Chondrocyte (in vitro differentiated cells): ENCODE measurements at regions not wholly inside any gene's neighbourhood (a gene's known extent, or its start where the extent isn't known, plus 50 kb on each side); places are given as distances from the start of the nearest gene placed in this dataset.

Experiments used
- DNase-seq: peaks from one replicate; pipeline ENCODE4 v3.0.0; 2021; ENCODE audit warnings: mixed read lengths, low spot score
- H3K27ac Mint-ChIP-seq: one replicate; pipeline ENCODE4 v1.8.0; 2021; ENCODE audit warnings: mild to moderate bottlenecking, moderate library complexity, mixed read lengths; ENCODE audit not compliant: unreplicated experiment
- H3K27me3 Mint-ChIP-seq: 2 replicates; pipeline ENCODE4 v1.8.0; 2021; ENCODE audit warnings: low read depth, mixed read lengths
- H3K36me3 Mint-ChIP-seq: 2 replicates; pipeline ENCODE4 v1.8.0; 2021; ENCODE audit warnings: low read depth, mixed read lengths
- H3K4me1 Mint-ChIP-seq: 2 replicates; pipeline ENCODE4 v1.8.0; 2021; ENCODE audit warnings: low read depth, mild to moderate bottlenecking, mixed read lengths
- H3K4me3 Mint-ChIP-seq: one replicate; pipeline ENCODE4 v1.8.0; 2021; ENCODE audit warnings: mild to moderate bottlenecking, moderate library complexity, mixed read lengths; ENCODE audit not compliant: unreplicated experiment
- H3K9me3 Mint-ChIP-seq: 2 replicates; pipeline ENCODE4 v1.8.0; 2021; ENCODE audit warnings: low read depth, mixed read lengths
- TF ChIP-seq, protein P1 (sequence below): fragments of 200-600 bp; sonication (generic); IDR thresholded peaks from 2 replicates; pipeline ENCODE4 v1.5.0; 2021; ENCODE audit warnings: antibody characterized with exemption, mild to moderate bottlenecking, moderate library complexity

DNA sequence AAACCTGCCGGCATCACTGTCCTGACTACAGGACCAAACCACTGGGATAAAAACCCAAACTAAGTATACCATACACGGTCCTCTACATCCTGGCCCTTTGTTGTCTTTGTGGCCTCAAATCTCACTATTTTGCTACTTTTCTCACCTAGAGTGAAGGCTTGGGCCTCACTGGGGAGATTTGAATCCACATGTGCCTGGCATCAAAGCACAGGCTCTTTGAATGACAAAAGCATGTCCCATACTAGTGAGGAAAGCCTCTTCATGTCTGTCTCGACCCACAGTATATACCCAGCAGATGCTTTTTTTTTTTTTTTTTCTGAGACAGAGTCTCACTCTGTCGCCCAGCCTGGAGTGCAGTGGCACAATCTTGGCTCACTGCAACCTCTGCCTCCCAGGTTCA is 72.5 kb upstream of the DRD2 start:
- no peaks in the 10 kb centered on the region for H3K36me3 Mint-ChIP-seq
- no peak for DNase-seq
- no peak overlapping the region for H3K27ac Mint-ChIP-seq
- no peaks in the 10 kb centered on the region for H3K27me3 Mint-ChIP-seq
- H3K4me1 Mint-ChIP-seq, result peaks cover 31% of the 10 kb centered on the region
- no peak overlapping the region for H3K4me3 Mint-ChIP-seq
- H3K9me3 Mint-ChIP-seq, result no peaks in the 10 kb centered on the region
- TF ChIP-seq, protein P1, sequence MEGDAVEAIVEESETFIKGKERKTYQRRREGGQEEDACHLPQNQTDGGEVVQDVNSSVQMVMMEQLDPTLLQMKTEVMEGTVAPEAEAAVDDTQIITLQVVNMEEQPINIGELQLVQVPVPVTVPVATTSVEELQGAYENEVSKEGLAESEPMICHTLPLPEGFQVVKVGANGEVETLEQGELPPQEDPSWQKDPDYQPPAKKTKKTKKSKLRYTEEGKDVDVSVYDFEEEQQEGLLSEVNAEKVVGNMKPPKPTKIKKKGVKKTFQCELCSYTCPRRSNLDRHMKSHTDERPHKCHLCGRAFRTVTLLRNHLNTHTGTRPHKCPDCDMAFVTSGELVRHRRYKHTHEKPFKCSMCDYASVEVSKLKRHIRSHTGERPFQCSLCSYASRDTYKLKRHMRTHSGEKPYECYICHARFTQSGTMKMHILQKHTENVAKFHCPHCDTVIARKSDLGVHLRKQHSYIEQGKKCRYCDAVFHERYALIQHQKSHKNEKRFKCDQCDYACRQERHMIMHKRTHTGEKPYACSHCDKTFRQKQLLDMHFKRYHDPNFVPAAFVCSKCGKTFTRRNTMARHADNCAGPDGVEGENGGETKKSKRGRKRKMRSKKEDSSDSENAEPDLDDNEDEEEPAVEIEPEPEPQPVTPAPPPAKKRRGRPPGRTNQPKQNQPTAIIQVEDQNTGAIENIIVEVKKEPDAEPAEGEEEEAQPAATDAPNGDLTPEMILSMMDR, result no peak

DNA sequence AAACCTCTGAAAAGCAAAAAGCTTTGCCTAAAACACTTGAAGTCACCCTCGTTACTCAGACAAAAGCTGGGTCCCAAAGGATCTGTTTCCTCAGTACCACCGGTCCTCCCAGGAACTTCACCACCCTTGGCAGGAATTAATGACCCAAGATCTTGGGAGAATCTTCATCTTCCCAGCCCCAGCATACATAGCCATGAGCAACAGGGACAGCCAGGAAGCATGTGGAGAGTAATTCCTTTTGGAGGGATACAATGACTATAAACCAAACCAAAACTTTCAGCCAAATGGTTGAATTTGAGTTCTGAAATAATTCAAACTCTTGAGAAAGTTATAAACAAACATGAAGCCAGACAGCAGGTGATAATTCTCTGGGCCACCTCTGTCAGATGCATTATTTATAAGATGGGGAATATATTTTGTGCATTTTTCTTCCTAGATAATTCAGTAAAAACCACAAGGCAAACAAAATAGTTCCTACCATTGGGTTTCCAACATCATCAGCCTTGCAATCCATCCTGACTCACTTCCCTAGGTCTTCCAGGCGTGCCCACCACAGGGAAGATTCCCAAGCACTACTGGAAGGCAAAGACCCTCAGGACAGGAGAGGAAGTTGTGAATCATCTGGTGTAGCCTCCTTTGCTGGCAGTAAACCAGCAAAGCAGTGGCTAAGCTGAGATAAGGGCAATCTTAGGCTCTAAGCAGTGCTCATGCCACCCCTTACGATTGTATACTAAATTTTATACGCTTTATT is 71.7 kb upstream of the DRD2 start:
- Mint-ChIP-seq H3K27me3 (peaks cover 3% of the 10 kb centered on the region), H3K27ac (no peak overlapping the region), H3K4me1 (peaks cover 25% of the 10 kb centered on the region), H3K9me3 (no peaks in the 10 kb centered on the region), H3K36me3 (no peaks in the 10 kb centered on the region), H3K4me3 (no peak overlapping the region)
- no peak for DNase-seq
- TF ChIP-seq, protein P1, result no peak

DNA sequence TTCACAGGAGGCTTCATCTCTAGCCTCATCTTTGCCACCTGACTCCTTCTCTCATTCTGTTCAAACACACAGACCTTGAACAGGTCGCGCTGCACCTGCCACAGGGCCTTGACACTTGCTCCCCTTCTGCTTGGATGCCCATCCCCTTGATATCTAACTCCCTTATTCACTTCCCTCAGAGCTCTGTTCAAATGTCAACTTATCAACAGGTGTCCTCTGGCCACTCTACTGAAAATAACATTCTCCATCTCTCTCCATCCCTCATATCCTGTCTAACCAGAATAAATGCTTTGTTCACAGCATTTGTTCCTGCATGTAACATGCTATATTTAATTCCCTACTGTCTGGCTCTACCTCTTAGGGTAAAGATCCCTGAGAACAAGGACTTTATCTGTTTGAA is 67.2 kb upstream of the DRD2 start:
- Mint-ChIP-seq H3K27me3 (peaks cover 17% of the 10 kb centered on the region), H3K4me3 (no peak overlapping the region), H3K27ac (no peak overlapping the region), H3K9me3 (no peaks in the 10 kb centered on the region), H3K36me3 (no peaks in the 10 kb centered on the region), H3K4me1 (peaks cover 4% of the 10 kb centered on the region)
- no peak for DNase-seq
- TF ChIP-seq, protein P1, result no peak

DNA sequence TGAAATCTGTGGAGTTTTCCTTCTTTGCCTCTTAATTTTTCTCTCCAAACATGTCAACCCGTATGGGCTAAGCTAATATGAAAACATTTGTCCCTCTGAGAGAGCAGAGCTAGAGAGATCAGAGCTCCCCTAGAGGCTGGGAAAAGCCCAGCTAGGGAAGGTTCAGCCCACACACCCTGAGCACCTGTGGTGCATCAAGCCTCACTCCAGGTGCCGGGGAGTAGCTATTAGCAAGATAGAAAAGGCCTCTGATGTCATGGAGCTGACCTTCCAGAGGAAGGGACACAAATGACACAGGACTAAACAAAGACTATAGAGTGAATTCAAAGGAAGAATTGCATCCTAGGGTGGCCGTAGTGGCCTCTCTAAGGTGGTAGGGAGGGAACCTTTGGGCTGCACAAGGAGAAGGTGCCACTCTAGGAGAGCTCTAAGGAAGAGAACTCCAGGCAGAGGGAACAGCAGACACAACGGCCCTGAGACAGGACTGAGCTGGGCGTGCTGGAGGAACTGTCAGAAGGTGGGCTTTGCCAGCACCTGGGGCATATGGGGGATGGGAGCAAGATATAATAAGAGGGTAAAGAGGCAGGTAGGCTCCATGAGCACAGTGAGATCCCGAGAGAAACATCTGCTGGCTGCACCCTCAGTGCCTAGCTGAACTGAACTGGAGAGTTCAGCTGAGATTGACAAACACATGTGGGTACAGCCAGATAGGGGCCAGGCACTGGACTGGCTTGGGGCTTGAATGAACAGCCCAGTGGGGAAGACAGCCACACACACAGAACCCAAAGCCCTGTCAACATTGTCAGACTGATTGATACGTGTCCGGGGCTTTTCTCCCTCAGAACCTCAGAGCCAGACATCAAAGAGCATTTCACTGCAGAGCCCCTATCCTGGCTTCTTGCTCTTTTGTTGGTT is 65.5 kb upstream of the DRD2 start:
- Mint-ChIP-seq H3K36me3 (no peaks in the 10 kb centered on the region), H3K9me3 (no peaks in the 10 kb centered on the region), H3K27ac (no peak overlapping the region), H3K4me3 (no peak overlapping the region), H3K4me1 (no peaks in the 10 kb centered on the region), H3K27me3 (peaks cover 24% of the 10 kb centered on the region)
- no peak for DNase-seq
- TF ChIP-seq, protein P1, result no peak
